Transverse colon (tissue), 4 donors: ENCODE measurements at regions not wholly inside any gene's neighbourhood (a gene's known extent, or its start where the extent isn't known, plus 50 kb on each side); places are given as distances from the start of the nearest gene placed in this dataset.

Source experiments
- EP300 ChIP-seq: sonication (generic); formaldehyde crosslinking; IDR thresholded peaks from one replicate; pipeline ENCODE4 v1.6.1; 2017; ENCODE audit warnings: antibody characterized with exemption, low read depth
- POLR2A ChIP-seq: fragments of 450-650 bp; IDR thresholded peaks from one replicate; pipeline ENCODE4 v1.6.1; 2016; ENCODE audit warnings: antibody characterized with exemption, mild to moderate bottlenecking, moderate library complexity
- POLR2AphosphoS5 ChIP-seq, 3 donors: sonication (generic); formaldehyde crosslinking; IDR thresholded peaks; one replicate each; pipeline ENCODE4 v1.6.1; 2016; ENCODE audit warnings: antibody characterized with exemption in 3 of 3
- TF ChIP-seq, protein P1 (sequence below), 5 experiments: fragments of 200-600 bp in 3 of 5; fragments of 450-650 bp in 2 of 5; sonication (generic) in 3 of 5; IDR thresholded peaks; 1 replicate in 2 of 5; 2 replicates in 3 of 5; pipeline ENCODE4 v1.5.1; 2016 to 2017; ENCODE audit warnings: antibody characterized with exemption in 5 of 5, inconsistent platforms in 3 of 5, mild to moderate bottlenecking in 2 of 5, moderate library complexity in 1 of 5

- TF ChIP-seq, protein P1, sequence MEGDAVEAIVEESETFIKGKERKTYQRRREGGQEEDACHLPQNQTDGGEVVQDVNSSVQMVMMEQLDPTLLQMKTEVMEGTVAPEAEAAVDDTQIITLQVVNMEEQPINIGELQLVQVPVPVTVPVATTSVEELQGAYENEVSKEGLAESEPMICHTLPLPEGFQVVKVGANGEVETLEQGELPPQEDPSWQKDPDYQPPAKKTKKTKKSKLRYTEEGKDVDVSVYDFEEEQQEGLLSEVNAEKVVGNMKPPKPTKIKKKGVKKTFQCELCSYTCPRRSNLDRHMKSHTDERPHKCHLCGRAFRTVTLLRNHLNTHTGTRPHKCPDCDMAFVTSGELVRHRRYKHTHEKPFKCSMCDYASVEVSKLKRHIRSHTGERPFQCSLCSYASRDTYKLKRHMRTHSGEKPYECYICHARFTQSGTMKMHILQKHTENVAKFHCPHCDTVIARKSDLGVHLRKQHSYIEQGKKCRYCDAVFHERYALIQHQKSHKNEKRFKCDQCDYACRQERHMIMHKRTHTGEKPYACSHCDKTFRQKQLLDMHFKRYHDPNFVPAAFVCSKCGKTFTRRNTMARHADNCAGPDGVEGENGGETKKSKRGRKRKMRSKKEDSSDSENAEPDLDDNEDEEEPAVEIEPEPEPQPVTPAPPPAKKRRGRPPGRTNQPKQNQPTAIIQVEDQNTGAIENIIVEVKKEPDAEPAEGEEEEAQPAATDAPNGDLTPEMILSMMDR (IDR thresholded peaks at IDR 0.05): no peak
- TF ChIP-seq POLR2A (no peak), EP300 (no peak), POLR2AphosphoS5 (IDR thresholded peaks at IDR 0.05) (no peak)
Measured at GRCh38 chr5:136726506-136726905, 361.2 kb upstream of the TRPC7 start.
